ENCODE measurements at regions not wholly inside any gene's neighbourhood (a gene's known extent, or its start where the extent isn't known, plus 50 kb on each side); places are given as distances from the start of the nearest gene placed in this dataset.
"Not testable (repeated sequence)": the region's sequence is repeated elsewhere in the genome, so short reads cannot be mapped to it uniquely, and the experiment has no call there.

DNA sequence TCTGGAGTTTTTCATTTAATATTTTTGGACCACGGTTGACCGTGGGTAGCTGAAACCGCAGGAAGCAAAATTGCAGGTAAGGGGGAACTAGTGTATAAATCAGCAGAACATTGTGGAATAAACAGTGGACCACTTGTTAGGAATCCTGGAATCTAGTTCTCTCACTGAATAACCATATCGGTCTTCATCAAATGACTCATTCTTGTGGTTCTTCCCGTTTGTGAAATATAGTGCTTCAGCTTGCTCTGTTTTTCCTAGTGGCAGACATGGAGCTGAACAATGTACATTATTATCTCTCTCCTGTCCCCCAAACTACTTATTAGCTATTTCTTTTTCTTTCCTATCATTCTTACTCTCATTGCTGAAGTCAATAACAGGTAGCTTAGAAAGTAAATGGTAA, 61.9 kb downstream of the HSPA13 start:
- no peak for DNase-seq

DNA sequence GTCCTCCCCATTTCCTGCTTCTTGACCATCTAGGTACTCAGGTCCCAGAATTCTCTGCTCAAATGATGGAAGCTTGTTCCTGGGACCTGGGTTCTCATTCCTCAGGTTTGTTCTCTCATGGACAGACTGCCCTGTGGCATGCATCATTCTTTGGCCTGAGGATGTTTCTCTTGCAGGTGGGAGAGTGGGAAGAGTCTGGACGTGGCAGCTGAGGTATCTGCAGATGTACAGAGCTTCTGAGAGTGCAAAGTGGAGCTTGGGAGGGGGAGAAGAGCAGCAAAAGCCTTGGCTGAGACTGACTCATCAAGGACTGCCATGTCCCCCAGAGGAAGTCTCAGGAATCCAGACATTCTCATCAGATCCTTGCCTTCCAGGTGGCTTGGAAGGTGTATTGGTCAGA, 63.1 kb downstream of the HSPA13 start:
- no peak for DNase-seq

DNA sequence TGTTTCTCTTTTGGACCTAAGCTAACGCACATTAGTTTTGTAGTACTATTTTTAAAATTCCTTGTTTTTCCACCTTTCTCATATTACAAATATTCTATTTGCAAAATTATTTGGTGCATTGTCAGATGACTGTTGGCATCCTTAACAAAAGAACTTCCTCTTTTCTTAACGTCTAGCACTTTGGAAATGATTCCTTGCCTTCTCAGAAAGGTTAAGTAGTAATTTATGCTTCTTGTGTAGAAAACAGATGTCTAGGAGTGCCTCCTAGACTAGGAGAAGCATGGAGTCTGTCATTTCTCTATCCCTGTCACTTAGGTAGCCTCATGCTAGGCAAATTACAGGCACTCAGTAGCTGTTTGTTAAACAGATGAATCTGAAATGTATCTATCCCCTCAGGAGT, 64.4 kb downstream of the HSPA13 start:
- DNase-seq = no peak

DNA sequence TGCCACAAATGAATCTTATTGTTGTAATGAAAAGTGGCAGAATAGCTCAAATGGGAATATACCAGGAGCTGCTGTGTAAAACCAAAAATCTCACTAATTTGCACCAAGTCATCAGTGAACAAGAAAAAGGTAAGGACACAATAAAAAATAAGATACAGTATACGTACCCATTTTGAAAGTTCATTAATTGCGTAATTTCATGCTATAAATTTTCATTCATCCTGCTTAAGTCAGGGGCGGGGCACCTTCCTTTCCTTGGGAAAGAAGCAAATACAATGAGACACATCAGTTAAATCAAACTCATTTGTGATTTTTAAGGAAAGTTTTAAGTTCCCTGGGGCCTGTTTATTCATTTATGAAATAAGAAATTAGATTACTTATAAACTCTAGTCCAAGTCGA, 65.4 kb downstream of the HSPA13 start:
- no peak for DNase-seq

DNA sequence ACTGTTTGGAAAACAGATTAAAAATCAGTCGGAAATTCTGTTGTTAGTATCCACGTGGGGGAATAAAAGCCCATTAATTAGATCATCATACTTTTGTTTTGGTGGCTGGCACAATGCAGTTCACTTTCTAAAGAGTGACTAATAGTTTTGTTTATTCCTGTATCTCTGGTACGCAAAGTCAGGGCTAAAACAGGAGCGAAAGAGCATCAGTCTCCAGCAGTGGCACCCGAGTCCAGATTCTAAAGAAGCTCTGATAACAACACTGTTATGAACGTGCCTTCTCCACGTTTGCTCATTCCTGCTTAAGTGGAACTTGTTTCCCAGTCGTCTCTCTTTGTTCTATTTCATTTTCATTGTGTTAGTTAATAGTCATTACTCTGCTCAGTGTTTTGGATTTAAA, 69.6 kb downstream of the HSPA13 start:
- DNase-seq = peak; percentile 9

DNA sequence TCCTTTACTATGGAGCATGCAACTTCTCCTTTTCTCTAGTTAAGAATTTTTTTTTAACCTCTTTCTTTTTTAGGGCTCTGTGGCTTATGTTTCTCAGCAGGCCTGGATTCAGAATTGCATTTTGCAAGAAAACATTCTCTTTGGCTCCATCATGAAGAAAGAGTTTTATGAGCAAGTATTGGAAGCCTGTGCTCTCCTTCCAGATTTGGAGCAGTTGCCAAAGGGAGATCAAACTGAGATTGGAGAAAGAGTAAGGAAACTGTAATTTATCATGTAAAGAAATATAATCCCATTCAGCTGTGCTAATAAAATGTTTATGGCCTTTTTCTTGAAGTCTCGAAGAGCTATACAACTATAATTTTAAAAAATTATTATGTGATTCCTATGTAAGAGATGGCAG, 70.1 kb downstream of the HSPA13 start:
- DNase-seq = no peak

DNA sequence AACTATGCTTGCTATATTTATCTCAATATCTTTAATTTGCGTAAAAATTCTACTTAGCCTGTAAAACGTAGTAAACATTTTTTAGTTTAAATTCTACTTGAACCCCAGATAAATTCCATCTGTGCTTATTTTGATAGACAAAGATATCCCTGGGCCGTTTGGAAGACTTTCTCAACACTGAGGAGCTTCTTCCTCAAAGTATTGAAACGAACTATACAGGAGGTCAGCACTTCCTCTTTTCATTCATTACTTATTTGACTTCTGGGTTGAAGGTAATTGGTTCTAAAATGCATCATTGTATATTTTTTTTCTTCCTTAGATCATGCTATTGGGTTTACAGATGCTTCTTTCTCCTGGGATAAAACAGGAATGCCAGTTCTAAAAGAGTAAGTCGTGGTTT, 74.7 kb downstream of the HSPA13 start:
- no peak for DNase-seq

DNA sequence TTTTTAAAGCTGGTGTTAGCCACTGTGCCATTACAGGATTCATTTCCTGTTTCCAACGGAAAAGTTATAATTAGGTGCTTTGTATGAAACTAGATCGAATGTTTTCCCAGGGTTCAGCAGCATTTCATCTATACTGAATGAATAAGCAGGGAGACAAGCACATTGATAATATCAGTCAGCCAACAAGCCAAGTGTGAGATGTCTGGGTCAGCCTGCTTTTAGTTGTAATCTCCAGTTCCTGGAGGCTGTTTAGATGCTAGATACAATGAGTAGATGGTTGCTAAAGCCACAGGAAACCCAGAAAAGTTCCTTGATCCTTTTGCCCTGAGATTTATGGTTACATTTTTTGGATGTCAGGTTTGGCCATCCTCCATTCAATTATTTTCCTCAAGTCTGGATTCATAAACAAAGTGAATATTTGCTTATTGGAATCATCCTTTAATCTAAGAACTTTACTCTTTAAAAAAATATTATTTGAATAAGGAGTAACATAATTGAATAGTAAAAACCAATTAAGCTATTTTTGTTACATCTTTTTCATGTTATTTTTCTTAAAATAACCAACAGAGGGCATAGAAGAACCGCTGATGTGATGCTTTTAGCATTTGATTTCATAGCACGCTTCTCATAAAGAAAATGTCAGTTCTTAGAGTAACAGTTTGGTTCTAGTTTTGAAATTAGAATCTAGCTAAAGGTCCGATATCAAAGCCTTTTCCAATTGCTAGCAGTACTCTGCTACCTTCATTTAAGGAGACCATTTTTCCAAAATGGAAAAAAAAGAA, 76.6 kb downstream of the HSPA13 start:
- no peak for DNase-seq

DNA sequence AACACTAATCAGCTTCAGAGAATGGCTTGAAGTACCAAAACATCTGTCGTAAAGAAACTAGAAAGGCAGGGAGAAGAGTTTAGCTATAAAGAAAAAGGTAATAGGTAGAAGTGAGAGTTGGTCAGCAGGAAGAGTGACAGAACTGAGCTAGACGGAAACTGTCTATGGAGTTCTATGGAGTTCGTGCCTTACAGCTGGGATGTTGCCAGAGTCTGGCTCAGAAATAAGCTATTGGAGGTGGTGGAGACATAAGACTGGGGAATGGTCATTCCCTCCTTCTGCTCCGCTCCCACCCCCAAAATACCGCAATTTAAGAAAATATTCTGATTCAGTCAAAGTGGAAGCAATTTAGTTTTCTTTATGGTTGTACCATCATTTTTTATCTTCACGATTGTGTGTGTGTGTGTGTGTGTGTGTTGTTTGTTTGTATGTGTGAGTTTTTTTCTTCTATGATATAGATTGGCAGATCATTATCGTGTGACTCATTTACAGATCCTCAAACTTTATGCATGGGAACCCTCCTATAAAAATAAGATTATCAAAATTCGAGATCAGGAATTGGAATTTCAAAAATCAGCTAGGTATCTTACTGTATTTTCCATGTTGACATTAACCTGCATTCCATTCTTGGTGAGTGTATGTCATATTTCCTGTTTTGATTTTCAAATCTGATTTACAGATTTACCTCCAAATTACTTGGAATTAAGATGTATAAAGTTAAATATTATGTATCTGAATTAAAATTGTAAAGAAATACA, 79.0 kb downstream of the HSPA13 start:
- DNase-seq = no peak

DNA sequence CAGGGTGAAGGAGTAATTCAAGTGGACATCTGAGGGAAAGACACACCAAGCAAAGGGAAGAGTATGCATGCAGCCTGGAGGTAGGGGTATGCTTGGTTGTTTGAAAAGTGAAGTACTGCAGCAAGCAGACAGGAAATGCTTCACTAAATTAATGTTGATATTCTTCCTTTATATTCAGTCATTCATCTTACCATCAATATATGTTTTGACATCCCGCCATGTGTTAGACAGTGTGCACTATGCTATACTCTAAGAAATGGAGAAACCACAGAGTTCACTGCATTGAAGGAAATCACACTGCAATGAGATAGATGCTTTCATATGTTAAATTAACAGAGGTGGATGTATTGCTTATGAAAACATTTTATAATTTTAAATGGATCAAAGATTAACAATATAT, 82.9 kb downstream of the HSPA13 start:
- no peak for DNase-seq

DNA sequence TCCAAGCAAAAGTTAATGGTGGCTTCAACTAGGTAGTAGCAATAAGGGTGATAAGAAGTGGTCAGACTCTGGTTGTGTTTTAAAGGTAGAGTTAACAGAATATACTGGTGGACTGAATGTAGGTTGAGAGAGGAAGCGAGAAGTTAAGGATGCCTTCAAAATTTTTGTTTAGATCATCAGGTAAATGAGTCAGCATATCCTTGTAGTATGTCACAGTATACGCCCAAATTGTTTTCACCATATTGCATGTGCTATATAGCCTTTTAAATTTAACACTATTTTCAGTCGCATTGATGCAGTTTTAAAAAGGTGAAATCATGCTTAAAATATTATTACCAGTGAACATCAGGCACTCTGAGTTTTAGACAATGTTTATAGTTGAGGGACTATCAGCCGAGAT, 74.6 kb downstream of the RBM11 start:
- DNase-seq = no peak

DNA sequence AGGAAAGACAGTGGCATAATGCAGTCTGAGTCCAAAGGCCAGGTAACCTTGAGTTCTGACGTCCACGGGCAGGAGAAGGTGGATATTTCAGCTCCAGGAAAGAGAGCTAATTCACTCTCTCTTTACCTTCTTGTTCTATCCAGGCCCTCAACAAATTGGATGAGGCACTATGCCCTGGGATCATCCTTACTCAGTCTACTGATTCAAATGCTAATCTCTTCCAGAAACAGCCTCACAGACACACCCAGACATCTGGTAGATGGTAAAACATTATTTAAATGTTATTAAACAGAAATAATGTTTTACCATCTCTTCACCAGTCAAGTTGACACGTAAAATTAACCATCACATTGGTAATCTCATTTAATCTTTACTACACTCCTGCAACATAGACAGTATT, 73.0 kb downstream of the RBM11 start:
- DNase-seq = no peak

DNA sequence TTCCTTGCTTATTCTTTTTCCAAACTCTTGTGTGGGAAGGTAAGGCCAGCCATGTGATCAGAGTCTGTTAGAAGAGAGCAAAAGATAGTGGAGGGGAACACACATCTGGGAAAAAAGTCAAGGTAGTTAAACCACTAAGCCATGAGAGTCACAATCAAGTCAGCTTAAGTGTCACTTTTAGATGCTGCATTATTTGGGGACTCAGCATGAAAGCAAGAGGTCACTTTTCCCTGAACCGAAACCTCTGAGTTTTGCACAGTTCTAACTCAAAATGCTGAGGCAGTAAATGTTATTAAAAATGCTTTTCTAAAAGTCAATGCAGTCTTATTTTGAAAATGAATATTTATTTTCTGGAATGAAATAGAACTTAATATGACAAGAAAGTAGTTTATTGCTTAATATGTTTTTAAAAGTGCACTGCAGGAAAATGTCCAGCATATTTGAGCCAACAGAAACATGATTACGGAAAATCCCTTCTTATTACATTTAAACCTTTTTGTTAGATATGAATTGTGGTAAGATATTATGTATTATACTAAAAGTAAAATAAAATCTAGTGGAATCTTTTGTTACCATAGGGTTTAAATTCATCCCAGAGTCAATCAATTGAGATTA, 69.3 kb downstream of the RBM11 start:
- no peak for DNase-seq

DNA sequence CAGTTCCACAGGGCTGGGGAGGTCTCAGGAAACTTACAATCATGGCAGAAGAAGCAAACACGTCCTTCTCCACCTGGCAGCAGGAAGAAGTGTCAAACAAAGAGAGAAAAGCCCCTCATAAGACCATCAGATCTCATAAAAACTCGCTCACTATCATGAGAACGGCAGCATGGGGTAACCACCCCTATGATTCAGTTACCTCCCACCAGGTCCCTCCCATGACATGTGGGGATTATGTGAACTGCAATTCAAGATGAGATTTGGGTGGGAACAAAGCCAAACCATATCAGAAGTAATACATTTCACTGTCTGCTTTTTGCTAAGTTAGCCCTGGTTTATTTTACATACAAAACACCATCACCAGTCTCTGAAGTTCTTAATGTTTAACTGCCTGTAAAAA, 68.5 kb downstream of the RBM11 start:
- no peak for DNase-seq

DNA sequence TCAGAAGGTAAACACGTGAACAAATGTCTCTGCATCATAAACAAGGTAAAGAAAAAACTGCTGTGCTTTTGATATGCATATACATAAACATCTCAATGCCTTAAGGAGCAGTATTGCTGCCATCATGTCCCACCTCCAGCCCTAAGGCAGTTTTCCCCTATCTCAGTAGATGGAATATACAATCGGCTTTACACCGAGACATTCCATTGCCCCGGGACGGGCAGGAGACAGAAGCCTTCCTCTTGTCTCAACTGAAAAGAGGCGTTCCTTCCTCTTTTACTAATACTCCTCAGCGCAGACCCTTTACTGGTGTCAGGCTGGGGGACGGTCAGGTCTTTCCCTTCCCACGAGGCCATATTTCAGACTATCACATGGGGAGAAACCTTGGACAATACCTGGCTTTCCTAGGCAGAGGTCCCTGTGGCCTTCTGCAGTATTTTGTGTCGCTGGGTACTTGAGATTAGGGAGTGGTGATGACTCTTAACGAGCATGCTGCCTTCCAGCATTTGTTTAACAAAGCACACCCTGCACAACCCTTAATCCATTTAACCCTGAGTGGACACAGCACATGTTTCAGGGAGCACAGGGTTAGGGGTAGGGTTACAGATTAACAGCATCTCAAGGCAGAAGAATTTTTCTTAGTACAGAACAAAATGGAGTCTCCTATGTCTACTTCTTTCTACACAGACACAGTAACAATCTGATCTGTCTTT, 65.4 kb downstream of the RBM11 start:
- DNase-seq = not testable (repeated sequence)

Measured in NCI-H1417 treated with DMSO at 0.1 percent for 48 hours (cell line).